Activated T-helper 9 cell treated with anti-CD3 and anti-CD28 coated beads, Interleukin-2, amount 50 U/mL, for 16 hours (primary cell): ENCODE measurements at regions not wholly inside any gene's neighbourhood (a gene's known extent, or its start where the extent isn't known, plus 50 kb on each side); places are given as distances from the start of the nearest gene placed in this dataset.
A peak's percentile ranks its signal among the peaks of the same experiment; 100 is the strongest.

Experiments used
- DNase-seq: peaks from one replicate; pipeline ENCODE4 v3.0.0-alpha.2; 2020; ENCODE audit warnings: low read depth

DNA sequence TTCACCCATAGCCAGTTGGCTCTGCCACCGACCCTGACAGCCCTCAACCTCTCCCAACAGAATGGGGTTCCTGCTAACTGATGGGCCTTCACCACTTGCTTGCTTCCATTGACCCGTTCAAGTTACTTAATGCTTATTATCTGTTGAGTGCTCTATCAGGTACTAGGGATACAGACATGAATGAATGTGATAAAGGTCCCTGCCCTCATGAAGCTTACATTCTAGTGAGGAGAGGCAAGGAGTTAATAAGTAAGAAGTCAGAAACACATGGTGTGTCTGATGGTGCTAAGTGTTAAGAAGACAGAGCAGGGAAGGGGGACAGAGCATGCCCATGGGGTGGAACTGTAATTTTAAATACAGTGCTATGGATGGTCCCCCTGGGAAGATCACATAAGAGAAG, 107.5 kb upstream of the JUN start:
- DNase-seq = no peak

DNA sequence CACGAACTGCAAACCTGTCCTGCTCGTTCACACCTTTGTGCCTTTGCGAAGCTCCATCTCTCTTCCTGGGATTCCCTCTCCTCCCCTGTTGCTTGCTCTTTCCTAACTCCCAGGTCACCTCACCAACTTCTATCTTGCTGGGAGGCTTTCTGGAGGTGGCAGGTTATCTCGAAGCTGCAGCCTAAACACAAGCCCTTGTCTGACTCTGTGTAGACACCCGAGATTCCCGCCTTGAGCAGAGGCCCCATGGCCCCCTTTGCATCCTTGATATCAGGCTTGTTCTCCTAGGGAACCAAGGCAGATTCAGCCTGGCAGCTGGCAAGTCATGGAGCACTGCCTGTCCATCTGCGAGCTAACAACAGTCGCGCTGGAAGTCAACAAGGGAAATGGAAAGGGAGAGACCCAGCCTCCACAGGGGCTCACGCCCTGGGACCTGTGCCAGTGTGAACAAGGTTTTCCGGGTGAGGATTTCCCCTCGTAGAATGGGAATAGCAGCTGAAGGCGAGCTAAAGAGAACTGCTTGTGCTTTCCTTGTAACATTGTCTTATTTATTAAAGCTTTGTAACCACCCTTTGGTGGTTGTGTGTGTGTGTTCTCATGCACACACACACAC, 109.5 kb upstream of the JUN start:
- no peak for DNase-seq

DNA sequence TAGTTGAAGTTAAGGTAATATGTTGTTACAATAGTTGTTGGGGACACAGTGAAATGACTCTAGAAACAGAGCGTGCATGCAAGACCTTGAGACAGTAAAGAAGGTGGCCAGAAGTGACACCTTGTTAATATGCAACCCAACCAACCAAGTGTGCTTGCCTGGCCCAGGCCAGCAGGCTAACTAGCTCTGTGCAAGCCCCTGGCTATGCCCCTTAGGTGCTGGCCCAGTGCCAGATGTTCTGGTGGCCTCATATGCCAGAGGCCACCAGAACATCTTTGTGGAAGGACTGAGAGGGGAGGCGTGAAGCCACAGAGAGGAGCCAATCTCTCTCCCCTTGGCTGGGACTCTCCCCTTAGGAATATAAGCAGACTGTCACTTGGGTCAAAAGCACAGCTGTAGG, 111.2 kb upstream of the JUN start:
- DNase-seq = no peak

DNA sequence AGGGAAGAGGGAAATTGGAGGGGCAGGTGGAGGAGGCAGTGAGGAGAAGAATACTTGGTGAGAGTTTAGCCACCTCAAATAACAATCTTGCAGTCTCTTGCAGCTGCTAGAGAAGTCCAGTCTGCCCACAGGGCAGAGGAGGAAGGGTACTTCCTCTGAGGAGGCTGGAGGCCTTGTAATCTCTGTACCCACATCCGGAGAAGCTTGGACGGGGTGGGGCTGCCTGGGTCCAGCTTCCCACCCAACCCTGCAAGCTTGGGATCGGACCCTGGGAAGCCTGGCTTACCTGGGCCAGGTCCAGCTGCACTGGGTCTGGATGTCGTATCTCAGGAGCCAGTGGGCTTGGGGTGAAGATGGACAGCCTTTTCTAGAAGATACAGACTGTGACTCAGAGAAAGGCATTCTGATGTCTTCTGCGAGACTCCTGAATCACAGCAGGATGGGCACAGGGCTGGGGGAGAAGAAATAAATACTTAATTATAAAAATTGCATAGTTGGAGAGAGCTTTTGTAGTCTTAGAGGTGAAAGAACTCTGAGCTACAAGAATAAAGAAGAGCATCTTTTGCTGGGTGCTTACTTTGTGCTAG, 111.8 kb upstream of the JUN start:
- DNase-seq = no peak

DNA sequence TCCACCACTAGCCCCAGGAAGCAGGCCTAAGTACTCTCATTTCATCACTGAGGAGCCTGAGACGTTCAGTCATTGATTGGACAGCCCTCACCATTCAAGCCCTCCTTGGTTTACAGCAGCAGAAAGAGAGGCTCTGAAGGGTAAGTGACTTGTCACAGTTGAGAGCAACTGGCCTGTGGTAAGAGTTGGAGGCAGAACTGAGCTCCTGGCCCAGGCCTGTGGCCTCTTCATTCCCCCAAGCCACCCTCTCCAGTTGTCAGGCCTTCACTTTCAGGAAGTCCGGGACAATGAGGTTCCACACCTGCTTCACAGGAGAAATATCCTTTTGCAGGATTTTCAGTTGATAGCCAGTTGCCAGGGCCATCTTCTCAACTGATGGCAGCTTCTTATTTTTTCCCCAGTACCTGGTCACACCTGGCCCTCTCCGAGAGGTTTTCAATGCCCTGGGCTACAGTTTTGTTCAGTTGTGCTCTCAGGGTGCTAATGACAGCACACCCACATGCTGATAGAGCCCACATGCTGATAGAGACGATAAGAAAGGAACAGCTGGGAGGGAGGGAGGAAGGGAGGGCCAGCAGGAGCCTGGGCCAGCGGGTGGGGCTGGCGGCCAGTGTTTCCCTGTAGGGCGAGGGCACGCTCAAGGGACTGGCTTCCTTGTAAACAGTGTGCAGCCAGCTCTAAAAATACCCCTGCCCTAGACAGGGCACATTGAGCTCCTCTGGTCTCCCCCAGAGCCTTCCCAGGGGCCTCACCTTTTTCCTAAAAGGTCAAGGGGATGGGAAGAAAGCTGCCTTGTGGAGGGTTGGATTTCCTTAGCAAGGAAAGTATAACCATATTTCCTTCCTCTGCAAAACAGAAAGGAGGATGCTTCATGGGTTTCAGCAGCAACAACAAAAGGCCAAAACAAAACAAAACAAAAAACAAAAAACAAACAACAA, 112.7 kb upstream of the JUN start:
- DNase-seq = no peak

DNA sequence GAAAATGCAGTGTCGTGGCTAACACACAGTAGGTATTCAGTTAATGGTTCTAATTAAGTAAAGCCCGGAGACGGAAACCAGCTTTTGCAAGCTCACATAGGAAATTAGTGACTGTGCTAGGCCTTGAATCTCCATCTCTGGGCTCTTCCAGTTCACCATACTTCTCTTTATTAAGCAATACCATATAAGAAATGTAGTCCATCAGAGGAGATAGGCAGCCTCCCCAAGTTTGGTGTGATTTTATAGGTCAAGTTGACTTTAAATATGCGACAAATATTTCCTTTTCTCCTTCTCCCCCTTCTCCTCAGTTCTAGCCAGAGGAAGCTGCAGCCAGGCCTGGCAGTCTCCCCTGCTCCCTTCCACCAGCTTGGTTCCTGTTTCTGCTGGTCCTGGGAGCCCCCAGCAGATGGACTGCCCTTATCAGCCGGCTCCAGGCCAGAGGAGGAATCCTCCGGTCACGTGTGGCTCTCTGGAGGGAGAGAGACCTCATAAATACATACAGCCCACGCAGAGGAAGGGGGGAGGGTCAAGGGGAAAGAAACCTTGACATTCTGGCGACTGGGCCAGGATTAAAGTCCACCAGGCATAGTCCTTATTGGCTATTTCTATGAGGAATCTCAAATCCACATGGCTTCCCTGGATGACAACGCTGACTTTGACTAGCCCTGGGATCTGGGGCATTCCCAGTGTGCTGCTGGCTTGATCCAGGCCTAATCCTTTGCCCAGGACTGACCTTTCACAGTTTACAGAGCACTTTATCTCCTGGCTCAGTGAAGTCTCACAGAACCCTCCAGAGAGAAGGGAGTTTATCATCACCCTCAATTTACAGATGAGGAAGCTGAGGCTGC, 115.1 kb upstream of the JUN start:
- no peak for DNase-seq

GRCh38 chr1:58899587-58900271, 115.9 kb upstream of the JUN start:
- no peak for DNase-seq

DNA sequence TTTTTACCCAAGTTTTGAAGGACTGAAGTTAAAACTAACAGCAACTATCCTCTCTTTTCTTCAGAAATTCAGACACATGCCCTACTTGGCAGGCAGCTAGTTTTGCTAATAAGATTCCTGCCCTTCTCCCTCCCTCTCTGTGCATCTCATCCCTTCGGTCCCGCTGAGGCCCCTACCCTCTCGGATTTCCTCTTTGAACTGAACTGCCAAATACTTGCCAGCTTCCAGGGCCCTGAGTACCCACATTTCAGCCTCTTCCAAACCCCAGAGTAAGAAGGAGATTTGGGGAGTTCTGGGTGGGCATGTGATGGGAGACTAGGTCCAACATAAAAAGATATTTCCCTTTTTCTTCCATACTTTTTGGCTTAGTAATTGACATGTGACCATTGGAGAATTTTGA, 116.5 kb upstream of the JUN start:
- DNase-seq = no peak

- no peak for DNase-seq
These were observed 117.2 kb upstream of the JUN start for GRCh38 chr1:58901008-58901407.

- no peak for DNase-seq
These were observed 119.1 kb upstream of the JUN start for GRCh38 chr1:58902830-58903513.

DNA sequence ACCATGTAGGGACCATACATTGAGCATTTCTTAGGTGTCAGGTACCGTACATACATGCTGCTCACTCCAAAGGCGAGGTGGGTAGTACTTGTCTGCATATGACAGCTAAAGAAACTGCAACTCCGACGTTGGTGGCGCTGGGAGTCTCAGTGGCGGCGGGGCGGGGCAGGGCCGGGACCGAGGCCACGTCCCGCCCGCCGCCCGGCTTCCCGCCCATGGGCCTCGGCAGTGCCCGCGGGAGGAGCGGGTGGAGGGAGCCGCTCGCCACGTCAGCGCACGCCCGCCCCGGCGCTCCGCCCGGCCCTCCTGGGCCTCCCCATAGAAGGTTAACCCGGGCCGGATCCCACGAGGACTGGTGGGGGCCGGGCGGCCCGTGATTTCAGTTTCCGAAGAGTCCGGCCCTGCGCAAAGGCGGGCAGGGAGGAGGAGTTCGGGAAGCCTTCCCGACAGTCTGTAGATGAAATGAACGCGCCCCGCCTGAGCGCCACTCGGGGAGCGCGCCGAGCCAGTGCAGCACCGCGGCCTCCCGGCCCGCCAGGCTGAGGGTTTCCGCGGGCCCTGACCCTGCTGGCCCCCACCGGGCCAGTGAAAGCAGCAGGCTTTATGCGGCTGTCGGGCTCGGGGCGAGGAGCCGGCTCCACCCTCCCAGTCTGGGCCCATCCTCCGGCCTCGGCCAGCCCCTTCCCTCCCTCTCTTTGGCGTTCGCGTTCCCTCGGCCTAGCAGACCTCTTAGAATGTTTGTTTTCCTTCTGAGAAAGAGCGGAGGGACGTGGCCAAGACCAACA, 119.9 kb upstream of the JUN start:
- DNase-seq = peak; percentile 74

DNA sequence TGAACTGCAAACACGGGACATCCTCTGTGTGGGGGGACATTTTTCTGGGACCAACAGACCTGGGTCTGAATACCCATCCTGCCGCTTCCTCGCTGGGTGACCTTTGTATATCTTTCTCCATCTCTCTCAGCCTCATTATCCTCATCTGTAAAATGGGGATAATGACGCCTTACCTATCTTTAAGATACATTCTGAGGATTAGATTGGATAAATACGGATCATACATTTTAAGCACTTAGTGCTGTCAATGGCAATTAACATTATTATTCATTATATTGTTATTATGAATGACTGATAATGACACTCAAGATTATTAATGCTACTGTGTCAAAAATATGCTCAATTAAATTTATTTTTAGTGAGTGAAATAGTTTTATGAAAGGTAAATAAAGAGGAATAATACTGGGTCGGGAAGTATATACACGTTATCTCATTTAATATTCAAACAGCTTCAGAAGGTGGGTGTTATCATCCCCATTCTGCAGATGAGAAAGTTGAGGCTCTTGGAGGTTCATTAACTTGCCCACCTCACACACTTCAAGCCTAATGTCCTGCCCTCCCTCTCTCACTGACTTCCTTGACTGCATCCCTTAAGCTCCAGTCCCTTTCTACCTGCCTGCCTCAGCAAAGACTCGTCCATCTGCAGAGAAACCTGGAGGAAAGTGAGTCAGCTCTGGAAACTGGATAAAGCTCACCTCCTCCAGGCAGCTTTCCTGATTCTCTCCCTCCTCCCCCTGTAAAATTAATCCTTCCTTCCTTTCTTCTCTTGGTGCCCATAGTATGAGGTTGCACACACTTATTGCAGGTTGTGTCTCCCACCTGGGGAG, 120.7 kb upstream of the JUN start:
- DNase-seq = no peak

DNA sequence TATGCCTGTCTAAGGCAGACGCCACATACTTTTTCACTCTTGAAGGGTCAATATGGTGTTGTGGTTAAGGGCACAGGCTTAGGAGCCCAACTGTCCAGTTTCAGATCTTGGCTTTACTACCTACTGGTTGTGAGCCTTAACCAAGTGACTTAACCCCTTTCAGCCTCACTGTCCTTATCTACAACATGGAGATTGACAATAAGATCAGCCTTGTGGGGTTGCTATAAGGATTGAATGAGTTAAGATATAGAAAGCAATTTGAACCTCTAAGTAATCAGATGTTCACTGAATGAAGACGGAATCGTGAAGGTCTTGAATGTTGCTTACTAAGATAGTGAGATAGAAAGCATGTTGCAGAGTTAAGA, 121.3 kb upstream of the JUN start:
- no peak for DNase-seq

- DNase-seq = no peak
These were observed 121.9 kb upstream of the JUN start for GRCh38 chr1:58905628-58906221.

- no peak for DNase-seq
These were observed 123.6 kb upstream of the JUN start for GRCh38 chr1:58907398-58907797.

GRCh38 chr1:58908561-58909560, 125.0 kb upstream of the JUN start:
- no peak for DNase-seq

DNA sequence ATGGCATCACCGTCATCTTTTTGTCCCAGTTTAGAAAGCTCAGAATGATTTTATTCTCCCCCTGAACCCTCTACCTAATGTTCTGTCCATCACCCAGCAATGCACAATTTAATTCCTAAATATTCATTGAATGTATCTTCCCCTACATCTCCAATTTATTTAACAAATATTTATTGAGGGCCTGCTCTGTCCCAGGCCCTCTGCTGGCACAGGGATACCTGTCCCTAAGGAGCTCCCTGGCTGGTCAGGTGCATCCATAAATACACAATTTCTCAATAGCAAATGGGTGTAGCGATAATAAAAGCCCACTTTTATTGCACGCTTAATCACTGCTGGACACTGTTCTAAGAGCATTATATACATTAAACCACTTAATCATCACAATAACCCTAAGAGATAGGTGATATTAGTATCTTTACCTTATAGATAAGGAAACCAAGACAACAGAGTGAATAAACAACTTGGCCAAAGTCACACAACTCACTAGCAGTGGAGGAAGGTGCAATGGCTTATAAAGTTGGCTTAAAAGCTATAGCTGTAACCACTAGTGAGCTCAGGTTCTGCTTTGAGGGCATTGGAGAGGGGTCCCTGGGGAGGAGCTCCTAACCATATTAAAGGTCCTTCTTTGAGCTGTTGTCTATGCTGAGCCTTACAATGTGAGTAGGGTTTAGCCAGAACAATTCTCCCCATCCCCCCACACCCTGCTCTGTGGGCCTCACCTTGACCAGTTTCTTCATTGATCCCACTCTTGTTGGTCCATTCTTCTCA, 126.3 kb upstream of the JUN start:
- DNase-seq = no peak
